ENCODE measurements at regions not wholly inside any gene's neighbourhood (a gene's known extent, or its start where the extent isn't known, plus 50 kb on each side); places are given as distances from the start of the nearest gene placed in this dataset.
A peak's percentile ranks its signal among the peaks of the same experiment; 100 is the strongest.

DNA sequence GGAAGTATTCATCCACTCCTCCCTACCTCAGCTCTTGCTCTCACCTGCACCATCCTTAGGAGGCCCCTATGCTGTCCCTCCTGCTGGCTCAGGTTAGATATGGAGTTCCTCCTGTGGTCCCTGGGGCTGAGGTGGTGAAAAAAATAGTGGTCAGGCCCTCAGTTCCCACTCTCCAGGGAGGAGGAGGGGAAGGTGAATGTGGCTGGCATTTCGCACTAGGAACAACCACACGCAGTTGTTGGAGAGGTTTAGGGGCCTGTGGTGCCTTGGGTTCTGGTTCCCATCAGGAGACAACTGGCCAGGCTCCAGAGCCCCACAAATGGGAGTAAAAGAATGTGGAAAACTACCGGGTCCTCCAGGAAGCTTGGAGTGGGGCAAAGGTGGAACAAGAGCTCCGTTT lies 81.7 kb upstream of the HSPA9 start:
- H3K4me3 ChIP-seq (ENCODE audit: low read depth in 1 of 3, low read length in 3 of 3) = no peak overlapping the region
- 71 to 73% (median 72%) methylated on average over 4 of the region's 4 CpGs for WGBS, 3 donors
- DNase-seq = no peak
- no peak for FAIRE-seq
- H3K4me1 ChIP-seq (ENCODE audit: control insufficient read depth in 3 of 3, insufficient read depth in 2 of 3, low read depth in 1 of 3, low read length in 2 of 3) = peaks cover 0 to 3% (median 0%) of the 10 kb centered on the region in 3 donors
- no peak overlapping the region for H3K27ac ChIP-seq (ENCODE audit: low read depth in 1 of 3, low read length in 2 of 3)
- H3K36me3 ChIP-seq (ENCODE audit: control insufficient read depth in 3 of 3, insufficient read depth in 2 of 3, low read depth in 1 of 3, low read length in 3 of 3) = no peaks in the 10 kb centered on the region
- H3K9me3 ChIP-seq (ENCODE audit: control insufficient read depth in 2 of 2, insufficient read depth in 1 of 2, low read depth in 1 of 2, low read length in 1 of 2) = no peaks in the 10 kb centered on the region
- H3K27me3 ChIP-seq (ENCODE audit: control insufficient read depth in 3 of 3, insufficient read depth in 3 of 3, low read length in 3 of 3) = no peaks in the 10 kb centered on the region

DNA sequence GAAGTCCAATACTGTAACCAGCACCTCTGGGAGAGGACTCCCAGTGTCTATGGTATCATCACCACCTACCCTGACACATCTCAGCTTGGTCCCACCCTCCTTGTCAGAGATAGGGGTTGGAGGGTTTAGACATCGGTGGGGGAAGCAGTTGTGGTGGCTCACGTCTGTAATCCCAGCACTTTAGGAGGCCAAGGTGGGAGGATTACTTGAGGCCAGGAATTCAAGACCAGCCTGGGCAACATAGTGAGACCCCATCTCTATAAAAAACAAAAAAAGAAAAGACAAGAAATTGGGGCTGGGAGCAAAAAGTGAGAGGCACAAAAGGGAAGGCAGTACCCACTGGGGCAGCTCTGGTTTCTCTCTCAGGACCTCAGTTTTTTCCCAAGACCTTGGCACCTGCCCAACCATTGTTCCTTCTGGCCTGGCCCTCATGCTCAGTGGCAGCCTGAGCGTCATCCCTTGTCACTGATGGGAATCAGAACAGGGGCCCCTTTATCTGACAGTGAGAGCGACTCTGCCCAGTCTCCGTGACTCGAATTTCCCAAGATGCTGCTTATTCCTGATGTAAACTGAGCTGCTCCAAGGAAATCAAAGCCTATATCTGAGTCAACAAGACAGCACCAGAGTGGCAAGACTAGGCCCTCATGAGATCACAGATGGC lies 80.5 kb upstream of the HSPA9 start:
- peaks cover 0 to 3% (median 0%) of the 10 kb centered on the region in 3 donors for H3K27me3 ChIP-seq (ENCODE audit: control insufficient read depth in 3 of 3, insufficient read depth in 3 of 3, low read length in 3 of 3)
- H3K4me3 ChIP-seq (ENCODE audit: low read depth in 1 of 3, low read length in 3 of 3) = no peak overlapping the region
- no peak overlapping the region for H3K27ac ChIP-seq (ENCODE audit: low read depth in 1 of 3, low read length in 2 of 3)
- 82 to 88% (median 87%) methylated on average over 6 of the region's 6 CpGs for WGBS, 3 donors
- no peak for FAIRE-seq
- no peak for DNase-seq
- no peaks in the 10 kb centered on the region for H3K36me3 ChIP-seq (ENCODE audit: control insufficient read depth in 3 of 3, insufficient read depth in 2 of 3, low read depth in 1 of 3, low read length in 3 of 3)
- no peaks in the 10 kb centered on the region for H3K9me3 ChIP-seq (ENCODE audit: control insufficient read depth in 2 of 2, insufficient read depth in 1 of 2, low read depth in 1 of 2, low read length in 1 of 2)
- peaks cover 0 to 3% (median 0%) of the 10 kb centered on the region in 3 donors for H3K4me1 ChIP-seq (ENCODE audit: control insufficient read depth in 3 of 3, insufficient read depth in 2 of 3, low read depth in 1 of 3, low read length in 2 of 3)

DNA sequence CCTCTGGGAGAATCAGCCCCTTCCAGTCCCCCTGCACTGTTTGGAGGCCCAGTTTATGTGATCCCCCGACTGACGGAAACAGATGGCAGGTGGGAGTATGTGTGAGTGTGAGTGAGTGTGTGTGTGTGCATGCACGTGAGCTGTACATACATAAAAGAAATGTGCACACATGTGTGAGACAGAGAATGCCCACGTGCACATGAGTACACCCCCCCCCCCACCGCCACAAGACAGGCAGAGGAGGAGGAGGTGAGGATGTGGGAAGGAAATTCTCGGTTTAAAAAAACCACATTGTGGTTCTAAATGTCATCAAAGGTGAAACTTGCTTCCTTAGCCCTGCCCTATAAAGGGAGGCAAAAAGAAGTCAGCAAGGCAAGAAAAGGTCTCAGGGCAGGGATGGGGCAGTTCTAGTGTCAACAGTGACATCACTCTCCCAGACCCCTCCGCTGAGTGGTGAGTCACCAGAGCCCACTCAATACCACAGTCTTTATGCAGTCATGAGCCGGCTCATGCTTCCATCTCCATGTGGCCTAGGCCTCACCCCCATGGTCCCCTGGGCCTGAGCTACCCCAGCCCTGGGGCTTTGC lies 79.2 kb upstream of the HSPA9 start:
- DNase-seq (peak in 1 of 2 donors; percentile 43), FAIRE-seq (no peak)
- Histone ChIP-seq H3K9me3 (ENCODE audit: control insufficient read depth in 2 of 2, insufficient read depth in 1 of 2, low read depth in 1 of 2, low read length in 1 of 2) (no peaks in the 10 kb centered on the region), H3K4me3 (ENCODE audit: low read depth in 1 of 3, low read length in 3 of 3) (no peak overlapping the region), H3K4me1 (ENCODE audit: control insufficient read depth in 3 of 3, insufficient read depth in 2 of 3, low read depth in 1 of 3, low read length in 2 of 3) (peaks cover 0 to 9% (median 0%) of the 10 kb centered on the region in 3 donors), H3K27me3 (ENCODE audit: control insufficient read depth in 3 of 3, insufficient read depth in 3 of 3, low read length in 3 of 3) (peaks cover 0 to 3% (median 0%) of the 10 kb centered on the region in 3 donors), H3K36me3 (ENCODE audit: control insufficient read depth in 3 of 3, insufficient read depth in 2 of 3, low read depth in 1 of 3, low read length in 3 of 3) (no peaks in the 10 kb centered on the region), H3K27ac (ENCODE audit: low read depth in 1 of 3, low read length in 2 of 3) (no peak overlapping the region)
- WGBS, 3 donors = 57 to 77% (median 58%) methylated on average over 8 of the region's 8 CpGs

DNA sequence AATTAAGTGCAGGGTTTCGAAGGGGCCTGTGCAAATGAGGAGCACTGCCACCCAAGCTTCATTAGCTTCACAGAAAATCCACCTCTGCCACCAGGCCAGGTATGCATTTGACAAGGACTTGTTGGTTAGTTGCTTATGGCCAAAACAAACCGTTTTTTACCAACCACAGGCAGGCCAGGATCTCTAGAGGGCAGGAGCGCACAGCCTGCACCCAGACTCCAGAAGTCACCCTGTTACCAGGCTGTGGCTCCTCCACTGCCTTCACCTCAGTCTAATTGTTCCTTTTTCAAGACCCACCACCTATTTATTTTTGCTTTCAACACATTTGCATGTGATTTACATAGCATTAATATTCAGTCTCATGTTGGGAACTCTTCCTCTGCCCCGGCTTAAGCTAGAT lies 78.3 kb upstream of the HSPA9 start:
- Histone ChIP-seq H3K27me3 (ENCODE audit: control insufficient read depth in 3 of 3, insufficient read depth in 3 of 3, low read length in 3 of 3) (peaks cover 0 to 3% (median 2%) of the 10 kb centered on the region in 3 donors), H3K9me3 (ENCODE audit: control insufficient read depth in 2 of 2, insufficient read depth in 1 of 2, low read depth in 1 of 2, low read length in 1 of 2) (no peaks in the 10 kb centered on the region), H3K27ac (ENCODE audit: low read depth in 1 of 3, low read length in 2 of 3) (no peak overlapping the region), H3K4me1 (ENCODE audit: control insufficient read depth in 3 of 3, insufficient read depth in 2 of 3, low read depth in 1 of 3, low read length in 2 of 3) (peaks cover 0 to 16% (median 0%) of the 10 kb centered on the region in 3 donors), H3K36me3 (ENCODE audit: control insufficient read depth in 3 of 3, insufficient read depth in 2 of 3, low read depth in 1 of 3, low read length in 3 of 3) (no peaks in the 10 kb centered on the region), H3K4me3 (ENCODE audit: low read depth in 1 of 3, low read length in 3 of 3) (no peak overlapping the region)
- 56 to 67% (median 59%) methylated on average over 4 of the region's 4 CpGs for WGBS, 3 donors
- FAIRE-seq (no peak), DNase-seq (peak in 1 of 2 donors; percentile 54)

DNA sequence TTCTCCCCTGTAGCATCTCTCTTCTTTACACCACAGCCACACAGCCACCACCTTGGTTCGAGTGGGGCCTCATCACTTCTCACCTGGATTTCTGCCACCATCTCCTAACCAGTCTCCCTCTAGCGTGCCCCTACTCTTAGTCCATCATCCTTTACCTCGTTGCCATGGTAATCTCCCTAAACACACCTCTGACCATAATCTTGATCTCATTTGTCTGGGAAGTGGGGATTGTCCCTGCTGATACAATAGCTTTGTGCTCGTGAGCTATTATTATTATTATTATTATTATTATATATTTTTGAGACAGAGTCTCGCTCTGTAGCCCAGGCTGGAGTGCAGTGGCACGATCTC lies 76.5 kb upstream of the HSPA9 start:
- Histone ChIP-seq H3K27me3 (ENCODE audit: control insufficient read depth in 3 of 3, insufficient read depth in 3 of 3, low read length in 3 of 3) (peaks cover 0 to 3% (median 2%) of the 10 kb centered on the region in 3 donors), H3K9me3 (ENCODE audit: control insufficient read depth in 2 of 2, insufficient read depth in 1 of 2, low read depth in 1 of 2, low read length in 1 of 2) (no peaks in the 10 kb centered on the region), H3K4me1 (ENCODE audit: control insufficient read depth in 3 of 3, insufficient read depth in 2 of 3, low read depth in 1 of 3, low read length in 2 of 3) (peaks cover 0 to 22% (median 0%) of the 10 kb centered on the region in 3 donors), H3K4me3 (ENCODE audit: low read depth in 1 of 3, low read length in 3 of 3) (no peak overlapping the region), H3K27ac (ENCODE audit: low read depth in 1 of 3, low read length in 2 of 3) (no peak overlapping the region), H3K36me3 (ENCODE audit: control insufficient read depth in 3 of 3, insufficient read depth in 2 of 3, low read depth in 1 of 3, low read length in 3 of 3) (no peaks in the 10 kb centered on the region)
- FAIRE-seq = no peak
- DNase-seq = no peak
- WGBS, 3 donors = 73 to 77% (median 75%) methylated on average over 6 of the region's 6 CpGs

DNA sequence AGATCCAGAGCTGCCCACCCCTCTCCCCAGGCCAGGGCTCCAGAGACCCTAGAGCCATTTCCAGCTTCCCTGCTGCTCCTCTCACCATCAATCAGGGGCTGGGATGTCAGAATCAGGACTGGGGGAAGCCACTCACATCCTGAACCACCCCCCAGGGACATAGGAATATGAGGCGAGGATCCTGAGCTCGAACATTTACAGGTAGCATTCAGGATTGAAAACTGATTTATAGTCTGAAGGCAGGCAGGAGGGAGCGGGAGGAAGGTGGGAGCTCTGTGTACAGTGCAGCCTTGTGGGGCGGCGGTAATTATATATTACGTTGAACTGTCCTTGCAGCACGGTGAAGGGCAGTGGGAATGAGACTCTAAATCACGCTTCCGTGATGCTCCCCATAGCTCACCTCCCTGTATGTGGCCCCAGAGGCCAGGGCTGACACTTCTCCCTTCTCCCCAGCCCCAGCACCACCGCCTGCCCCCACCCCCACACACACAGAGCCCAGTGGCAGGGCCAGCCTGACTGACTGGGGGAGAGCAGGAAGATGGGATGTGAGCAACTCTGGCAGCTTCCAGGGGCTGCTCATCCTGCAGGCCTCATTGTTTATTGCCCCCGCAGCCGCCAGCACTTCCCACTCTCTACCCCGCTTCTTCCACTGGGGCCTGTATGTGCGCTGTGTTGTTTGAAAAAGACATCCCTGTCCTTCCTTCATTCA lies 76.0 kb upstream of the HSPA9 start:
- FAIRE-seq (no peak), DNase-seq (no peak)
- H3K4me3 ChIP-seq (ENCODE audit: low read depth in 1 of 3, low read length in 3 of 3) = no peak overlapping the region
- WGBS, 3 donors = 70 to 84% (median 72%) methylated on average over 14 of the region's 14 CpGs
- H3K36me3 ChIP-seq (ENCODE audit: control insufficient read depth in 3 of 3, insufficient read depth in 2 of 3, low read depth in 1 of 3, low read length in 3 of 3) = no peaks in the 10 kb centered on the region
- peaks cover 0 to 22% (median 0%) of the 10 kb centered on the region in 3 donors for H3K4me1 ChIP-seq (ENCODE audit: control insufficient read depth in 3 of 3, insufficient read depth in 2 of 3, low read depth in 1 of 3, low read length in 2 of 3)
- H3K9me3 ChIP-seq (ENCODE audit: control insufficient read depth in 2 of 2, insufficient read depth in 1 of 2, low read depth in 1 of 2, low read length in 1 of 2) = no peaks in the 10 kb centered on the region
- H3K27me3 ChIP-seq (ENCODE audit: control insufficient read depth in 3 of 3, insufficient read depth in 3 of 3, low read length in 3 of 3) = peaks cover 0 to 3% (median 2%) of the 10 kb centered on the region in 3 donors
- no peak overlapping the region for H3K27ac ChIP-seq (ENCODE audit: low read depth in 1 of 3, low read length in 2 of 3)

DNA sequence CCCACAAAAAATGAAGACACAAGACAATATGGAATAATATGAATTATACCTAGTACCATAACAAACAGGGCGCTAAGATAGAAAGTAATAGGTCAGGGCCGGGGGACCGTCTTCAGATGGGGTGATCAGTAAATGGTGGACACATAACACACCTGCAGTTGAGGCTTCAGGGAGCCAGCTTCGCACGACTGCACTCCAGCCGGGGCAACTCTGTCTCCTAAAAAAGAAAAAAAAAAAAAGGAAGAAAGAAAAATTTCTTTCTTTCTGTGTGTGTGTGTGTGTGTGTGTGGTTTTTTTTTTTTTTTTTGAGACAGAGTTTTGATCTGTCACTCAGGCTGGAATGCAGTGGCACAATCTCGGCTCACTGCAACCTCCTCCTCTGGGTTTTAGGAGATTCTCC lies 75.0 kb upstream of the HSPA9 start:
- H3K27me3 ChIP-seq (ENCODE audit: control insufficient read depth in 3 of 3, insufficient read depth in 3 of 3, low read length in 3 of 3) = peaks cover 0 to 3% (median 2%) of the 10 kb centered on the region in 3 donors
- 84 to 90% (median 87%) methylated on average over 7 of the region's 7 CpGs for WGBS, 3 donors
- no peak for DNase-seq
- no peak overlapping the region for H3K4me3 ChIP-seq (ENCODE audit: low read depth in 1 of 3, low read length in 3 of 3)
- no peak for FAIRE-seq
- peaks cover 0 to 22% (median 0%) of the 10 kb centered on the region in 3 donors for H3K4me1 ChIP-seq (ENCODE audit: control insufficient read depth in 3 of 3, insufficient read depth in 2 of 3, low read depth in 1 of 3, low read length in 2 of 3)
- H3K36me3 ChIP-seq (ENCODE audit: control insufficient read depth in 3 of 3, insufficient read depth in 2 of 3, low read depth in 1 of 3, low read length in 3 of 3) = no peaks in the 10 kb centered on the region
- H3K27ac ChIP-seq (ENCODE audit: low read depth in 1 of 3, low read length in 2 of 3) = no peak overlapping the region
- no peaks in the 10 kb centered on the region for H3K9me3 ChIP-seq (ENCODE audit: control insufficient read depth in 2 of 2, insufficient read depth in 1 of 2, low read depth in 1 of 2, low read length in 1 of 2)

DNA sequence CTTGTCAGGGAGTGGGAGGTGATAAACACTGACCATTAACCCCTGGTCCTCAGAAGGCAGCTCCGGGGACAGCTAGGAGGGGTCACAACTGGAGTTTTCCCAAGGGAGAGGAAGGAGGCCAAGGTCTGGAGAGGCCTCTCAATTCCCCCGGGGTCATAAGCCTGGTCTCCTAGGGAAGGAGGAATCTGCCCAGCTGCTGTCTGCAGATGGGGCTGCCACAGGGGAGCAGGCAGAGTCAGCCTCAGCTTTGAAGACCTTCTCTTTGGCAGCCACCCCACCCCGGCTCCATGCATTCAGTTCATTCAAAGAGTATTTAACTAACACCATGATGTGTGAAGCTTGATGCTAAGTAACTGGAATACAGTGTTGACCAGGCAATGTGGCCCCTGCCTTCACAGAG lies 74.6 kb upstream of the HSPA9 start:
- H3K27me3 ChIP-seq (ENCODE audit: control insufficient read depth in 3 of 3, insufficient read depth in 3 of 3, low read length in 3 of 3) = peaks cover 0 to 3% (median 2%) of the 10 kb centered on the region in 3 donors
- peaks cover 0 to 22% (median 0%) of the 10 kb centered on the region in 3 donors for H3K4me1 ChIP-seq (ENCODE audit: control insufficient read depth in 3 of 3, insufficient read depth in 2 of 3, low read depth in 1 of 3, low read length in 2 of 3)
- 45 to 51% (median 47%) methylated on average over 3 of the region's 3 CpGs for WGBS, 3 donors
- H3K9me3 ChIP-seq (ENCODE audit: control insufficient read depth in 2 of 2, insufficient read depth in 1 of 2, low read depth in 1 of 2, low read length in 1 of 2) = no peaks in the 10 kb centered on the region
- H3K4me3 ChIP-seq (ENCODE audit: low read depth in 1 of 3, low read length in 3 of 3) = no peak overlapping the region
- H3K27ac ChIP-seq (ENCODE audit: low read depth in 1 of 3, low read length in 2 of 3) = no peak overlapping the region
- no peaks in the 10 kb centered on the region for H3K36me3 ChIP-seq (ENCODE audit: control insufficient read depth in 3 of 3, insufficient read depth in 2 of 3, low read depth in 1 of 3, low read length in 3 of 3)
- FAIRE-seq = no peak
- DNase-seq = peak in 1 of 2 donors; percentile 36

Measured in small intestine (tissue), 7 donors.